ENCODE measurements at regions not wholly inside any gene's neighbourhood (a gene's known extent, or its start where the extent isn't known, plus 50 kb on each side); places are given as distances from the start of the nearest gene placed in this dataset.

DNA sequence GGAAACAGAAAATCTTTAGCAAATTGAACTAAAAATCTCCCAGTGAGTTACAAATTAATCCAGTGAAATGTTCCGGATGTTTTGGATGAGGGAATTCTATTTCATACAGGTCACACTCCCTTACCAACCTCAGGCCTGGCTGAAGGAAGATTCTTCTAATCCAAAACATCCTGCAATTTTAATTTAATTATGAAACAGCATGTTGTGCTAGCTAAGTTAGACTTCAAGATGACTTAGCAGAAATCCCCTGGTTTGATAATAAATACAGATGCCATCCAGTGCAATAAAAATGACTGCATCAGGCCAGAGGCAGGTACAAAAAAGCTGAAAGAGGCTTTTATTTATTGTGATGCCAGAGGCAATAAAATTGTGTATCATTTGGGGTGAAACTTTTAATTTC lies 96.7 kb upstream of the CLDN10 start:
- H3K27me3 Mint-ChIP-seq: peaks cover 29% of the 10 kb centered on the region
- peaks cover 10% of the 10 kb centered on the region for H3K4me1 Mint-ChIP-seq
- H3K27ac Mint-ChIP-seq: no peak overlapping the region
- H3K9me3 Mint-ChIP-seq: peaks cover 18% of the 10 kb centered on the region
- no peaks in the 10 kb centered on the region for H3K36me3 Mint-ChIP-seq
- H3K4me3 Mint-ChIP-seq: no peak overlapping the region
- ATAC-seq: no peak

GRCh38 chr13:95456815-95457214 lies 95.7 kb upstream of the CLDN10 start:
- H3K4me1 Mint-ChIP-seq: peaks cover 10% of the 10 kb centered on the region
- no peak overlapping the region for H3K27ac Mint-ChIP-seq

GRCh38 chr13:95457294-95457693 lies 95.2 kb upstream of the CLDN10 start:
- ATAC-seq: peak; percentile 91
- H3K36me3 Mint-ChIP-seq: no peaks in the 10 kb centered on the region
- peaks cover 18% of the 10 kb centered on the region for H3K9me3 Mint-ChIP-seq
- H3K27me3 Mint-ChIP-seq: peaks cover 29% of the 10 kb centered on the region
- H3K4me3 Mint-ChIP-seq: no peak overlapping the region
- H3K27ac Mint-ChIP-seq: no peak overlapping the region
- H3K4me1 Mint-ChIP-seq: peaks cover 10% of the 10 kb centered on the region

More at GRCh38 chr13:95456815-95457214, 95.7 kb upstream of the CLDN10 start:
- Mint-ChIP-seq H3K9me3 (peaks cover 18% of the 10 kb centered on the region), H3K27me3 (peaks cover 29% of the 10 kb centered on the region), H3K4me3 (no peak overlapping the region), H3K36me3 (no peaks in the 10 kb centered on the region)
- ATAC-seq: no peak

DNA sequence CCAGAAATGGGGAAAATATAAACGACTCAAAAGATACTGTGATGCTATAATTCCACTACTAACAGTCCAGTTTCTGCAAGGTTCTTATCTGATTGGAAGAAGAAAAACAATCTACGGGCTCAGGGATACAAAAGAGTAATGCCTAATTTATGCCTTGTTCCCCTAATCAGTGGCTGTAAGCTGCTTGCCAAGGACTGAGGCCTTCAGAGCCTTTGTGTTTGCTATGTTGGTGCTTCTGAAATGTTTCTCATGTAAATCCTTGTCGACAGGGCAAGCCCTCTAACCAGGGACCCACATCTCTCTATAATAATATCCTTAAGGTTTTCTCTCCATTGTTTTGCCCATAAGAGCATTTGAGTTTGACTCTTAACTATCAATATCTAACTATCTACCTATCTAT lies 89.7 kb upstream of the CLDN10 start:
- no peaks in the 10 kb centered on the region for H3K4me1 Mint-ChIP-seq
- ATAC-seq: no peak
- H3K36me3 Mint-ChIP-seq: no peaks in the 10 kb centered on the region
- H3K9me3 Mint-ChIP-seq: peaks cover 18% of the 10 kb centered on the region
- H3K4me3 Mint-ChIP-seq: no peak overlapping the region
- H3K27ac Mint-ChIP-seq: no peak overlapping the region
- no peaks in the 10 kb centered on the region for H3K27me3 Mint-ChIP-seq

DNA sequence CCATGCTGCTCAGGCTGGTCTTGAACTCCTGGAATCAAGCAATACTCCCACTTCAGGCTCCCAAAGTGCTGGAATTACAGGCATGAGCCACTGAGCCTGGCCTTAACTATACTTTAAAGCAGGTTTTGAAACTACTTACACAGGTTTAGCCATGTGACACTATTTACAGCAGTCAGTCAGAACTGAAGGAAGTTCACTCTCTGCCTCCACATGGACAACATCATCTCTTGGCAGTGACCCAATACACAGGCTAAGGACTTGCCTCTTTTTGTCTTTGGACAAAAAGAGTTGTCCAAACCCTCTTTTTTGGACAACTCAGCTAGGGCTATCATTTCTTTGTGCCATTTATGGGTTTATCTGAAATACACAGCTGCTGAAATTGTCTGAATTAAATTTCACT lies 89.0 kb upstream of the CLDN10 start:
- Mint-ChIP-seq H3K27me3 (no peaks in the 10 kb centered on the region), H3K4me3 (no peak overlapping the region), H3K4me1 (no peaks in the 10 kb centered on the region), H3K27ac (no peak overlapping the region), H3K36me3 (no peaks in the 10 kb centered on the region), H3K9me3 (peaks cover 15% of the 10 kb centered on the region)
- ATAC-seq: no peak

GRCh38 chr13:95470574-95471366 lies 81.8 kb upstream of the CLDN10 start:
- Mint-ChIP-seq H3K27me3 (peaks cover 15% of the 10 kb centered on the region), H3K9me3 (no peaks in the 10 kb centered on the region), H3K27ac (no peak overlapping the region), H3K4me3 (no peak overlapping the region), H3K4me1 (no peaks in the 10 kb centered on the region), H3K36me3 (no peaks in the 10 kb centered on the region)
- ATAC-seq: no peak

- Mint-ChIP-seq H3K4me1 (no peaks in the 10 kb centered on the region), H3K9me3 (no peaks in the 10 kb centered on the region), H3K4me3 (no peak overlapping the region), H3K27me3 (peaks cover 22% of the 10 kb centered on the region), H3K36me3 (no peaks in the 10 kb centered on the region), H3K27ac (no peak overlapping the region)
- ATAC-seq: no peak
Observed at GRCh38 chr13:95471960-95472359, 80.6 kb upstream of the CLDN10 start.

GRCh38 chr13:95474992-95475391 lies 77.5 kb upstream of the CLDN10 start:
- H3K36me3 Mint-ChIP-seq: no peaks in the 10 kb centered on the region
- ATAC-seq: no peak
- H3K27me3 Mint-ChIP-seq: peaks cover 22% of the 10 kb centered on the region
- H3K9me3 Mint-ChIP-seq: no peaks in the 10 kb centered on the region
- H3K4me1 Mint-ChIP-seq: peaks cover 4% of the 10 kb centered on the region
- no peak overlapping the region for H3K4me3 Mint-ChIP-seq
- no peak overlapping the region for H3K27ac Mint-ChIP-seq

- no peak for ATAC-seq
- Mint-ChIP-seq H3K27ac (no peak overlapping the region), H3K9me3 (no peaks in the 10 kb centered on the region), H3K36me3 (no peaks in the 10 kb centered on the region), H3K4me1 (peaks cover 10% of the 10 kb centered on the region), H3K27me3 (peaks cover 11% of the 10 kb centered on the region), H3K4me3 (no peak overlapping the region)
Observed at GRCh38 chr13:95477187-95477586, 75.3 kb upstream of the CLDN10 start.

DNA sequence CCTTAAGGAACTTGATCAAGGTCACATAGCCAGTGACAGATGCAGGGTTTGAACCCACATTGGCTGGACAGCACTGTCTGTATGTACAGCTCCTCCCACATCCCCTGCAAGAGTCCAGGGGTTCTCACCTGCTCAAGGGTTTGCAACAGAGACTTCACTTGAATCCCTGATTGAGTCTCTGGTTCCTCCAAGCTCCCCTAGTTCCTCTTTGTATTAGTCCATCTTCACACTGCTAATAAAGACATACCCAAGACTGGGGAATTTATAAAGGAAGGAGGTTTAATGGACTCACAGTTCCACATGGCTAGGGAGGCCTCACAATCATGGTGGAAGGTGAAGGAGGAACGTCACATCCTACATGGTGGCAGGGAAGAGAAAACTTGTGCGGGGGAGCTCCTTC lies 72.8 kb upstream of the CLDN10 start:
- no peaks in the 10 kb centered on the region for H3K9me3 Mint-ChIP-seq
- ATAC-seq: no peak

DNA sequence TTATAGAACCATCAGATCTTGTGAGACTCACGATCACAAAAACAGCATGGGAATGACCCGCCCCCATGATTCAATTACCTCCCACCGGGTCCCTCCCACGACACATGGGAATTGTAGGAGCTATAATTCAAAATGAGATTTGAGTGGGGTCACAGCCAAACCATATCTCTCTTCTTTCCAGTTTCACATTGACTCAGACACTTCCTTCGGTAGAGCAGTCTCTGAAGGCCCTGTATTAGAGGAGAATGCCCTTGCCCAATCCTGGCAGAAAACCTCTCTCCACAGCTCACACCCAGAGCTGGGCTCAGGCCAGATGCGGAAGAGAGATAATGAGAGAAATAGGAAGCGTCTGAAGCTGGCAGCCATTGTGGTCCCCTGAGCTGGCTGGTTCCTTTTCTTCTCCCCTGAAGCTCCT lies 72.4 kb upstream of the CLDN10 start:
- Mint-ChIP-seq H3K36me3 (no peaks in the 10 kb centered on the region), H3K27me3 (peaks cover 11% of the 10 kb centered on the region), H3K27ac (no peak overlapping the region), H3K4me3 (no peak overlapping the region), H3K9me3 (no peaks in the 10 kb centered on the region), H3K4me1 (peaks cover 10% of the 10 kb centered on the region)
- ATAC-seq: no peak

More for the DNA sequence above, 72.8 kb upstream of the CLDN10 start:
- Mint-ChIP-seq H3K4me1 (peaks cover 10% of the 10 kb centered on the region), H3K27ac (no peak overlapping the region), H3K27me3 (peaks cover 11% of the 10 kb centered on the region), H3K36me3 (no peaks in the 10 kb centered on the region), H3K4me3 (no peak overlapping the region)

- Mint-ChIP-seq H3K36me3 (no peaks in the 10 kb centered on the region), H3K4me1 (peaks cover 10% of the 10 kb centered on the region), H3K27ac (no peak overlapping the region), H3K9me3 (no peaks in the 10 kb centered on the region), H3K4me3 (no peak overlapping the region), H3K27me3 (peaks cover 3% of the 10 kb centered on the region)
- ATAC-seq: no peak
Observed at GRCh38 chr13:95480791-95481780, 71.4 kb upstream of the CLDN10 start.

GRCh38 chr13:95484052-95484451 lies 68.5 kb upstream of the CLDN10 start:
- H3K4me1 Mint-ChIP-seq: peaks cover 10% of the 10 kb centered on the region
- no peaks in the 10 kb centered on the region for H3K27me3 Mint-ChIP-seq
- H3K36me3 Mint-ChIP-seq: no peaks in the 10 kb centered on the region
- ATAC-seq: no peak
- no peak overlapping the region for H3K27ac Mint-ChIP-seq
- no peaks in the 10 kb centered on the region for H3K9me3 Mint-ChIP-seq
- no peak overlapping the region for H3K4me3 Mint-ChIP-seq

- ATAC-seq: no peak
- no peak overlapping the region for H3K27ac Mint-ChIP-seq
- H3K4me3 Mint-ChIP-seq: no peak overlapping the region
- H3K9me3 Mint-ChIP-seq: no peaks in the 10 kb centered on the region
- peaks cover 5% of the 10 kb centered on the region for H3K4me1 Mint-ChIP-seq
- no peaks in the 10 kb centered on the region for H3K36me3 Mint-ChIP-seq
- H3K27me3 Mint-ChIP-seq: peaks cover 5% of the 10 kb centered on the region
Observed at GRCh38 chr13:95485045-95485517, 67.4 kb upstream of the CLDN10 start.

DNA sequence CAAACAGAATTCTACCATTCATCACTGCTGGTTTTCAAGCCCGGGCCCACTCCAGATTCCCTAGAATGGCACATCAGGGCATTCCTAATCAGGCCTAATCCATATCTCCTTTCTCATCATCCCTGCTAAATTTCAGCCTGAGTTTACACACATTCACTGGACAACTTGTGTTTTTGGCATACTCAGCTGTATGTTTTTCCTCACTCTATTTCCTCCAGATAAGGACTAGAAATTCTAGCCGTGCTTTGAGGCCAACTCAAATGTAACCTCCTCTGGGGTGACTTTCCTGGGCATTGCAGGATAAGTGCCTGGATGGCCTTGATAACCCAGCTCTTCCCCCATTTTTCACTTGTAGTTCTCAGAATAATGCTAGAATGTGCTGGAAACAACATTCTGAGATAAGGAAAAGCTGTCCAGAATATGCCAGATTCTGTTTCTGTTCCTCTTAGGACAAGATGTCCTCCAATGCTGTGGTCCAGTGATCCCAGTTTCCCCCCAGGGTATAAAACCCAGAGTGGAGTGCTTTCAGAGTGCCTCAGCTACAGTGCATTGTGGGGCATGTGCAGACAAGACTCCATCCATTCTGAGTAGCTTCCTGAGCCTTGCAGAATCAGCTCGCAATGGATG lies 66.9 kb upstream of the CLDN10 start:
- Mint-ChIP-seq H3K36me3 (no peaks in the 10 kb centered on the region), H3K27ac (no peak overlapping the region), H3K9me3 (no peaks in the 10 kb centered on the region), H3K4me3 (no peak overlapping the region), H3K27me3 (peaks cover 11% of the 10 kb centered on the region), H3K4me1 (no peaks in the 10 kb centered on the region)
- no peak for ATAC-seq
